T-cell (primary cell): ENCODE measurements at regions not wholly inside any gene's neighbourhood (a gene's known extent, or its start where the extent isn't known, plus 50 kb on each side); places are given as distances from the start of the nearest gene placed in this dataset.
"Not testable (repeated sequence)": the region's sequence is repeated elsewhere in the genome, so short reads cannot be mapped to it uniquely, and the experiment has no call there.

ENCODE experiments used
- ATAC-seq, 4 experiments: fragments of 200-7000 bp in 3 of 4; fragments of 150-1000 bp in 1 of 4; cut with Tn5 transposase; replicated peaks in 1 of 4; 1 replicate in 3 of 4; 2 replicates in 1 of 4; pipeline ENCODE4 v1.10.0; 2021; ENCODE audit warnings: moderate library complexity in 3 of 4, mild to moderate bottlenecking in 2 of 4, moderate number of reproducible peaks in 1 of 4
- CTCF ChIA-PET, 2 donors: fragments of 300-600 bp; sonication (Branson Sonifier 250); formaldehyde crosslinking; loops; one replicate each; lab custom pipeline; 2022; ENCODE audit warnings: antibody characterized with exemption in 2 of 2; lab: Charles Lee
- POLR2A ChIA-PET, 2 donors: fragments of 300-600 bp; sonication (Branson Sonifier 250); formaldehyde crosslinking; loops; one replicate each; lab custom pipeline; 2022; ENCODE audit warnings: antibody characterized with exemption in 2 of 2; lab: Charles Lee
- DNase-seq, 35 experiments: peaks; one replicate each; pipeline versions ENCODE4 v3.0.0 to v3.0.0-alpha.2; 2013 to 2023
- H3K27ac ChIP-seq: one replicate; pipeline ENCODE4 v1.5.1; 2013; ENCODE audit warnings: low read length
- H3K27me3 ChIP-seq, 2 experiments: replicated peaks in 1 of 2; 1 replicate in 1 of 2; 2 replicates in 1 of 2; pipeline versions ENCODE4 v1.6.1 to v1.7.0; 2013; ENCODE audit warnings: low read length in 1 of 2, mixed read lengths in 1 of 2; ENCODE audit not compliant: control insufficient read depth in 2 of 2, insufficient read depth in 2 of 2; ENCODE audit errors: extremely low read depth in 1 of 2
- H3K36me3 ChIP-seq, 2 donors: 1 replicate in 1 of 2; 2 replicates in 1 of 2; pipeline versions ENCODE4 v1.6.1 to v1.7.0; 2013; ENCODE audit warnings: low read length in 1 of 2; ENCODE audit not compliant: control insufficient read depth in 2 of 2, insufficient read depth in 1 of 2; ENCODE audit errors: extremely low read depth in 1 of 2
- H3K4me1 ChIP-seq, 2 experiments: 1 replicate in 1 of 2; 2 replicates in 1 of 2; pipeline versions ENCODE4 v1.6.1 to v1.7.0; 2013; ENCODE audit warnings: low read length in 2 of 2, mixed read lengths in 1 of 2; ENCODE audit not compliant: insufficient read depth in 2 of 2, control insufficient read depth in 1 of 2; ENCODE audit errors: extremely low read depth in 1 of 2
- H3K4me3 ChIP-seq, 2 donors: 1 replicate in 1 of 2; 2 replicates in 1 of 2; pipeline versions ENCODE4 v1.5.1 to v1.7.0; 2013; ENCODE audit warnings: mild to moderate bottlenecking in 2 of 2, low read length in 1 of 2, moderate library complexity in 1 of 2; ENCODE audit not compliant: control insufficient read depth in 1 of 2; ENCODE audit errors: extremely low read depth in 1 of 2
- H3K9me3 ChIP-seq: 2 replicates; pipeline ENCODE4 v1.7.0; 2013
- H3K27ac Mint-ChIP-seq, 2 donors: one replicate each; pipeline ENCODE4 v1.8.0; 2020 to 2021; ENCODE audit warnings: mild to moderate bottlenecking in 2 of 2, mixed read lengths in 2 of 2
- H3K27me3 Mint-ChIP-seq, 2 donors: one replicate each; pipeline ENCODE4 v1.8.0; 2021 to 2022; ENCODE audit warnings: mixed read lengths in 2 of 2
- H3K36me3 Mint-ChIP-seq: one replicate; pipeline ENCODE4 v1.8.0; 2021; ENCODE audit warnings: mixed read lengths
- H3K4me1 Mint-ChIP-seq, 3 donors: one replicate each; pipeline ENCODE4 v1.8.0; 2020 to 2022; ENCODE audit warnings: mixed read lengths in 3 of 3, mild to moderate bottlenecking in 1 of 3
- H3K4me3 Mint-ChIP-seq, 3 donors: one replicate each; pipeline ENCODE4 v1.8.0; 2020 to 2022; ENCODE audit warnings: mild to moderate bottlenecking in 3 of 3, mixed read lengths in 3 of 3, moderate library complexity in 3 of 3
- H3K9me3 Mint-ChIP-seq, 3 donors: one replicate each; pipeline ENCODE4 v1.8.0; 2020 to 2022; ENCODE audit warnings: mixed read lengths in 3 of 3
- WGBS: methylation state at CpG from one replicate; pipeline ENCODE4 v1.1.5; 2013; ENCODE audit warnings: missing lambda C conversion rate; ENCODE audit not compliant: insufficient coverage; 5-methylcytosine and 5-hydroxymethylcytosine counted together

- H3K4me1 ChIP-seq, H3K36me3 ChIP-seq, H3K9me3 Mint-ChIP-seq, H3K4me3 ChIP-seq, POLR2A ChIA-PET, H3K27me3 ChIP-seq, H3K4me3 Mint-ChIP-seq, H3K4me1 Mint-ChIP-seq, CTCF ChIA-PET, H3K36me3 Mint-ChIP-seq, ATAC-seq, DNase-seq, H3K9me3 ChIP-seq, H3K27ac Mint-ChIP-seq, H3K27ac ChIP-seq, H3K27me3 Mint-ChIP-seq: not testable (repeated sequence)
These were observed 76.7 kb upstream of the CADPS start for GRCh38 chr3:62951880-62952279.

- ChIA-PET CTCF (no interaction called here), POLR2A (no interaction called here)
- Histone ChIP-seq H3K36me3 (no peaks in the 10 kb centered on the region), H3K27me3 (no peaks in the 10 kb centered on the region), H3K4me3 (no peak overlapping the region), H3K9me3 (no peaks in the 10 kb centered on the region), H3K27ac (no peak overlapping the region), H3K4me1 (no peaks in the 10 kb centered on the region)
- Mint-ChIP-seq H3K9me3 (peaks cover 0 to 8% (median 0%) of the 10 kb centered on the region in 3 donors), H3K36me3 (no peaks in the 10 kb centered on the region), H3K4me1 (no peaks in the 10 kb centered on the region), H3K4me3 (no peak overlapping the region), H3K27ac (no peak overlapping the region), H3K27me3 (no peaks in the 10 kb centered on the region)
- 71% methylated on average over 1 of the region's 1 CpG for WGBS
- DNase-seq = no peak
- no peak for ATAC-seq
These were observed 79.4 kb upstream of the CADPS start for GRCh38 chr3:62954580-62954979.

- Histone ChIP-seq H3K27ac (no peak overlapping the region), H3K36me3 (no peaks in the 10 kb centered on the region), H3K4me3 (no peak overlapping the region), H3K4me1 (no peaks in the 10 kb centered on the region), H3K9me3 (no peaks in the 10 kb centered on the region), H3K27me3 (no peaks in the 10 kb centered on the region)
- H3K36me3 Mint-ChIP-seq = no peaks in the 10 kb centered on the region
- peaks cover 0 to 9% (median 0%) of the 10 kb centered on the region in 3 donors for H3K9me3 Mint-ChIP-seq
- POLR2A ChIA-PET = no interaction called here
- H3K27me3 Mint-ChIP-seq = no peaks in the 10 kb centered on the region
- H3K4me3 Mint-ChIP-seq = no peak overlapping the region
- H3K4me1 Mint-ChIP-seq = no peaks in the 10 kb centered on the region
- DNase-seq = no peak
- no peak for ATAC-seq
- 89% methylated on average over 2 of the region's 4 CpGs for WGBS
- no peak overlapping the region for H3K27ac Mint-ChIP-seq
- CTCF ChIA-PET = no interaction called here
These were observed 79.9 kb upstream of the CADPS start for GRCh38 chr3:62955126-62955525.

- Mint-ChIP-seq H3K9me3 (peaks cover 0 to 9% (median 0%) of the 10 kb centered on the region in 3 donors), H3K4me3 (no peak overlapping the region), H3K4me1 (no peaks in the 10 kb centered on the region), H3K27ac (no peak overlapping the region), H3K27me3 (no peaks in the 10 kb centered on the region), H3K36me3 (no peaks in the 10 kb centered on the region)
- no peak overlapping the region for H3K4me3 ChIP-seq
- no peaks in the 10 kb centered on the region for H3K4me1 ChIP-seq
- ATAC-seq (no peak), DNase-seq (no peak)
- H3K36me3 ChIP-seq = no peaks in the 10 kb centered on the region
- no peak overlapping the region for H3K27ac ChIP-seq
- POLR2A ChIA-PET = no interaction called here
- H3K27me3 ChIP-seq = no peaks in the 10 kb centered on the region
- WGBS = 67% methylated on average over 2 of the region's 2 CpGs
- CTCF ChIA-PET = interaction anchor here in 1 of 2 donors (0.7 kb wide), 1 partner anchor 205 kb away, joined by 3 read pairs; no protein-coding TSS in a partner anchor
- H3K9me3 ChIP-seq = no peaks in the 10 kb centered on the region
These were observed 81.2 kb upstream of the CADPS start for GRCh38 chr3:62956411-62956810.

- no peaks in the 10 kb centered on the region for H3K4me1 Mint-ChIP-seq
- Histone ChIP-seq H3K9me3 (no peaks in the 10 kb centered on the region), H3K27ac (no peak overlapping the region), H3K27me3 (no peaks in the 10 kb centered on the region), H3K36me3 (no peaks in the 10 kb centered on the region), H3K4me3 (no peak overlapping the region), H3K4me1 (no peaks in the 10 kb centered on the region)
- H3K27ac Mint-ChIP-seq = no peak overlapping the region
- WGBS = 79% methylated on average over 6 of the region's 6 CpGs
- H3K27me3 Mint-ChIP-seq = no peaks in the 10 kb centered on the region
- no peak for ATAC-seq
- DNase-seq = no peak
- H3K4me3 Mint-ChIP-seq = no peak overlapping the region
- ChIA-PET CTCF (no interaction called here), POLR2A (no interaction called here)
- no peaks in the 10 kb centered on the region for H3K36me3 Mint-ChIP-seq
- peaks cover 0 to 5% (median 1%) of the 10 kb centered on the region in 3 donors for H3K9me3 Mint-ChIP-seq
These were observed 86.8 kb upstream of the CADPS start for GRCh38 chr3:62961874-62962556.

- Mint-ChIP-seq H3K4me1 (no peaks in the 10 kb centered on the region), H3K27ac (no peak overlapping the region), H3K9me3 (peaks cover 0 to 5% (median 1%) of the 10 kb centered on the region in 3 donors), H3K27me3 (no peaks in the 10 kb centered on the region), H3K4me3 (no peak overlapping the region), H3K36me3 (no peaks in the 10 kb centered on the region)
- WGBS = no CpG with 5 or more reads among the region's 1 CpG
- DNase-seq = no peak
- POLR2A ChIA-PET = no interaction called here
- H3K4me3 ChIP-seq = no peak overlapping the region
- no peaks in the 10 kb centered on the region for H3K9me3 ChIP-seq
- H3K4me1 ChIP-seq = no peaks in the 10 kb centered on the region
- CTCF ChIA-PET = no interaction called here
- no peaks in the 10 kb centered on the region for H3K27me3 ChIP-seq
- no peaks in the 10 kb centered on the region for H3K36me3 ChIP-seq
- ATAC-seq = no peak
- no peak overlapping the region for H3K27ac ChIP-seq
These were observed 87.5 kb upstream of the CADPS start for GRCh38 chr3:62962714-62963113.

GRCh38 chr3:62965311-62965710 is 90.1 kb upstream of the CADPS start:
- Histone ChIP-seq H3K36me3 (no peaks in the 10 kb centered on the region), H3K9me3 (no peaks in the 10 kb centered on the region), H3K4me1 (no peaks in the 10 kb centered on the region), H3K4me3 (no peak overlapping the region), H3K27ac (no peak overlapping the region), H3K27me3 (no peaks in the 10 kb centered on the region)
- ChIA-PET CTCF (no interaction called here), POLR2A (no interaction called here)
- WGBS = no CpG with 5 or more reads among the region's 2 CpGs
- no peaks in the 10 kb centered on the region for H3K36me3 Mint-ChIP-seq
- H3K9me3 Mint-ChIP-seq = peaks cover 0 to 1% (median 0%) of the 10 kb centered on the region in 3 donors
- no peak overlapping the region for H3K27ac Mint-ChIP-seq
- no peaks in the 10 kb centered on the region for H3K4me1 Mint-ChIP-seq
- DNase-seq = no peak
- no peak overlapping the region for H3K4me3 Mint-ChIP-seq
- no peak for ATAC-seq
- H3K27me3 Mint-ChIP-seq = no peaks in the 10 kb centered on the region
